Bronchial epithelial cell (primary cell): ENCODE measurements at regions not wholly inside any gene's neighbourhood (a gene's known extent, or its start where the extent isn't known, plus 50 kb on each side); places are given as distances from the start of the nearest gene placed in this dataset.

Experiments
- DNase-seq: peaks from one replicate; pipeline ENCODE4 v3.0.0-alpha.2; 2010; ENCODE audit warnings: low read depth
- FAIRE-seq: peaks from 2 replicates; lab custom pipeline; 2011; peaks lifted over from hg19 to GRCh38; lab: Jason Lieb, UNC
- H3K27me3 ChIP-seq: 2 replicates; pipeline ENCODE4 v1.5.1; 2011; ENCODE audit warnings: low read length; ENCODE audit not compliant: control insufficient read depth, insufficient read depth
- H3K36me3 ChIP-seq: 2 replicates; pipeline ENCODE4 v1.5.1; 2011; ENCODE audit warnings: low read length; ENCODE audit not compliant: control insufficient read depth, insufficient read depth
- H3K4me3 ChIP-seq: 2 replicates; pipeline ENCODE4 v1.5.1; 2011; ENCODE audit warnings: mild to moderate bottlenecking, low read depth, low read length, control low read depth
- TF ChIP-seq, protein P1 (sequence below): IDR thresholded peaks from 2 replicates; pipeline ENCODE4 v1.5.1; 2011; ENCODE audit warnings: mild to moderate bottlenecking, moderate library complexity, low read length, control low read depth, inconsistent platforms; ENCODE audit not compliant: insufficient read depth, severe bottlenecking

- Histone ChIP-seq H3K36me3 (no peaks in the 10 kb centered on the region), H3K27me3 (no peaks in the 10 kb centered on the region), H3K4me3 (no peak overlapping the region)
- TF ChIP-seq, protein P1, sequence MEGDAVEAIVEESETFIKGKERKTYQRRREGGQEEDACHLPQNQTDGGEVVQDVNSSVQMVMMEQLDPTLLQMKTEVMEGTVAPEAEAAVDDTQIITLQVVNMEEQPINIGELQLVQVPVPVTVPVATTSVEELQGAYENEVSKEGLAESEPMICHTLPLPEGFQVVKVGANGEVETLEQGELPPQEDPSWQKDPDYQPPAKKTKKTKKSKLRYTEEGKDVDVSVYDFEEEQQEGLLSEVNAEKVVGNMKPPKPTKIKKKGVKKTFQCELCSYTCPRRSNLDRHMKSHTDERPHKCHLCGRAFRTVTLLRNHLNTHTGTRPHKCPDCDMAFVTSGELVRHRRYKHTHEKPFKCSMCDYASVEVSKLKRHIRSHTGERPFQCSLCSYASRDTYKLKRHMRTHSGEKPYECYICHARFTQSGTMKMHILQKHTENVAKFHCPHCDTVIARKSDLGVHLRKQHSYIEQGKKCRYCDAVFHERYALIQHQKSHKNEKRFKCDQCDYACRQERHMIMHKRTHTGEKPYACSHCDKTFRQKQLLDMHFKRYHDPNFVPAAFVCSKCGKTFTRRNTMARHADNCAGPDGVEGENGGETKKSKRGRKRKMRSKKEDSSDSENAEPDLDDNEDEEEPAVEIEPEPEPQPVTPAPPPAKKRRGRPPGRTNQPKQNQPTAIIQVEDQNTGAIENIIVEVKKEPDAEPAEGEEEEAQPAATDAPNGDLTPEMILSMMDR: no peak
- peak; percentile 99 for DNase-seq
- FAIRE-seq: peak; percentile 93
Measured at GRCh38 chr20:10733122-10733521, 59.3 kb upstream of the JAG1 start.

GRCh38 chr20:10735195-10735949 is 61.6 kb upstream of the JAG1 start:
- peak; percentile 75 for FAIRE-seq
- Histone ChIP-seq H3K4me3 (no peak overlapping the region), H3K36me3 (no peaks in the 10 kb centered on the region), H3K27me3 (no peaks in the 10 kb centered on the region)
- TF ChIP-seq, protein P1: no peak
- no peak for DNase-seq

DNA sequence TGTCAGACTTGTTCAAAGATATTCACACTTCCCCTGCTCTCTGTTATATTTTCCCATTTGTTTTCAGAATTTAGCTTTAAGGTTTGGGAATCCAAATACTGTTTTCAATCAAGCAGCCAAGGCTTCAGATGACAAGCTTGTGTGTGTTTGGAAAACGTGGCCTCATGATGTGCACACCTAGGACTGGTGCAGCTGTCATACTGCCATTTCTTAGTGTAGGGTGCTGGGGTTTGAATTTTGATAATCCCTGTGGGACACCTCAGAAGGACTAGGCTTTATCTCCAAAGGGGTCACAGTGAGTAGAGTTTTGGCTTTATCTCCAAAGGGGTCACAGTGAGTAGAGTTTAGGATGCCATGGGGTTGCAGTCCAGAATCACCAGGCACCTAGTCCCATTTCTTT is 65.3 kb upstream of the JAG1 start:
- FAIRE-seq: no peak
- Histone ChIP-seq H3K36me3 (no peaks in the 10 kb centered on the region), H3K27me3 (no peaks in the 10 kb centered on the region), H3K4me3 (peak overlapping the region; percentile 1)
- no peak for DNase-seq
- TF ChIP-seq, protein P1: no peak

DNA sequence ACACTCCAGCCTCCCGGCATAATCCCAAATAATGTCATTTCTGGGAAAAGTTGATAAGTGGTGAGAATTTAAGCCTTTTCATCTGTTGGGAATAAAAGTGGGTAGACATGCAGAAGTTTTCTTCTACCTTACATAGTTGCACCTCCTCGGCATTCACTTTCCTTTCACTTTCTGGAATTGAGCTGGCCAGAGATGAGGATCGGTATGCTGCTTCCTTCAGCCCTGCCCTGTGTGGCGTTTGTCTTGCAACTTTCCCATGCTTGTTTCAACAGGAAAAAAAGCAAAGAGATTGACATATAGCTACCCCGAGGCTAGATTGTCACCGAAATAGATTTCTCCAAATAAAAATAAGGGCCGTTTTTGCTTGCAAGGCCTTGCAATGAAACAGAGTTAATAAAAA is 65.8 kb upstream of the JAG1 start:
- peak; percentile 77 for DNase-seq
- Histone ChIP-seq H3K36me3 (no peaks in the 10 kb centered on the region), H3K4me3 (peak overlapping the region; percentile 1), H3K27me3 (no peaks in the 10 kb centered on the region)
- no peak for FAIRE-seq
- TF ChIP-seq, protein P1: no peak

- H3K4me3 ChIP-seq: no peak overlapping the region
- FAIRE-seq (no peak), DNase-seq (no peak)
- no peaks in the 10 kb centered on the region for H3K27me3 ChIP-seq
- no peaks in the 10 kb centered on the region for H3K36me3 ChIP-seq
- TF ChIP-seq, protein P1: no peak
Measured at GRCh38 chr20:10741060-10741459, 67.3 kb upstream of the JAG1 start.

DNA sequence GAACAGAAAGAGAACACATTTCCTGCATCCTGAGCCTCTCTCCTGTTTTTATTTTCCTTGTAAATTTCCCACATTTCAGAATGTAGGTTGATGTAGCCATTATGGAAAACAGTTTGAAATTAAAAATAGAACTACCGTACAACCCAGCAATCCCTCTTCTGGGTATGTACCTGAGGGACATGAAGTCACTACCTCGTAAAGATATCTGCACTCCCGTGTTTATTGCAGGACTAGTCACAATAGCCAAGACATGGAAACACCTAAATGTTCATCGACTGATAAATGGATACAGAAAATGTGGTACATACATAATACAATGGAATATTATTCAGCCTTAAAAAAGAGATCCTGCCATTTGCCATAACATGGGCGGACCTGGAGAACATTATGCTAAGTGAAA is 72.0 kb upstream of the JAG1 start:
- H3K36me3 ChIP-seq: no peaks in the 10 kb centered on the region
- DNase-seq (no peak), FAIRE-seq (no peak)
- no peaks in the 10 kb centered on the region for H3K27me3 ChIP-seq
- TF ChIP-seq, protein P1: no peak
- no peak overlapping the region for H3K4me3 ChIP-seq
